IMR-90 (cell line): ENCODE measurements at regions not wholly inside any gene's neighbourhood (a gene's known extent, or its start where the extent isn't known, plus 50 kb on each side); places are given as distances from the start of the nearest gene placed in this dataset.
A peak's percentile ranks its signal among the peaks of the same experiment; 100 is the strongest.

Source experiments
- ATAC-seq: fragments of 200-7000 bp; cut with Tn5 transposase; 2 replicates; pipeline ENCODE4 v1.9.1; 2020; ENCODE audit warnings: low read depth, mild to moderate bottlenecking, moderate library complexity
- BruUV-seq: library from RNA; stranded (reverse); fragments of 400-500 nt; replicated peaks from 2 replicates; lab custom pipeline; 2021; lab: Mats Ljungman, UMichigan
- CTCF ChIA-PET: fragments of 300-600 bp; formaldehyde crosslinking; extraction: SDS; loops from one replicate; lab custom pipeline; 2021; ENCODE audit warnings: antibody characterized with exemption; lab: Yijun Ruan, JAX
- POLR2A ChIA-PET: fragments of 300-600 bp; sonication (Branson Sonifier 250); formaldehyde crosslinking; loops from one replicate; lab custom pipeline; 2022; ENCODE audit warnings: antibody characterized with exemption; ENCODE audit not compliant: unreplicated experiment; lab: Charles Lee
- DNase-seq: peaks from one replicate; pipeline ENCODE4 v3.0.0; 2013
- H2AFZ ChIP-seq: replicated peaks from 2 replicates; pipeline ENCODE3; 2013; ENCODE audit warnings: low read length, mild to moderate bottlenecking; ENCODE audit not compliant: poor library complexity
- H2AK5ac ChIP-seq: 2 replicates; pipeline ENCODE4 v1.6.1; 2013; ENCODE audit warnings: low read depth, low read length, inconsistent platforms
- H2AK9ac ChIP-seq: replicated peaks from 2 replicates; pipeline ENCODE3; 2013; ENCODE audit warnings: mild to moderate bottlenecking, low read depth, low read length, moderate library complexity; ENCODE audit not compliant: poor library complexity
- H2BK120ac ChIP-seq: 2 replicates; pipeline ENCODE4 v1.6.1; 2013; ENCODE audit warnings: low read depth, low read length, inconsistent platforms
- H2BK15ac ChIP-seq: 3 replicates; pipeline ENCODE4 v1.6.1; 2013; ENCODE audit warnings: low read depth, low read length, inconsistent platforms
- H2BK20ac ChIP-seq: 2 replicates; pipeline ENCODE4 v1.6.1; 2013; ENCODE audit warnings: low read depth, mild to moderate bottlenecking, inconsistent platforms, low read length, moderate library complexity
- H2BK5ac ChIP-seq: 2 replicates; pipeline ENCODE4 v1.6.1; 2013; ENCODE audit warnings: mild to moderate bottlenecking, low read depth, low read length, inconsistent platforms; ENCODE audit not compliant: poor library complexity, severe bottlenecking
- H3K14ac ChIP-seq: replicated peaks from 2 replicates; pipeline ENCODE4 v1.6.1; 2013; ENCODE audit warnings: low read depth, low read length, inconsistent platforms
- H3K18ac ChIP-seq: 2 replicates; pipeline ENCODE4 v1.6.1; 2013; ENCODE audit warnings: low read depth, low read length, control low read depth
- H3K23ac ChIP-seq: 2 replicates; pipeline ENCODE4 v1.6.1; 2013; ENCODE audit warnings: low read depth, low read length, inconsistent platforms
- H3K27ac ChIP-seq: 2 replicates; pipeline ENCODE4 v1.5.1; 2013; ENCODE audit warnings: mild to moderate bottlenecking, control low read depth, low read length; ENCODE audit not compliant: insufficient read depth
- H3K27me3 ChIP-seq: 2 replicates; pipeline ENCODE4 v1.6.1; 2013; ENCODE audit warnings: low read length; ENCODE audit not compliant: control insufficient read depth, insufficient read depth
- H3K36me3 ChIP-seq: 2 replicates; pipeline ENCODE4 v1.6.1; 2013; ENCODE audit warnings: low read length, mixed read lengths; ENCODE audit not compliant: control insufficient read depth, insufficient read depth
- H3K4ac ChIP-seq: 2 replicates; pipeline ENCODE4 v1.6.1; 2013; ENCODE audit warnings: low read depth, low read length, inconsistent platforms
- H3K4me1 ChIP-seq: 2 replicates; pipeline ENCODE4 v1.6.1; 2013; ENCODE audit warnings: low read length, mixed read lengths; ENCODE audit not compliant: control insufficient read depth, insufficient read depth
- H3K4me2 ChIP-seq: 2 replicates; pipeline ENCODE4 v1.6.1; 2013; ENCODE audit warnings: low read depth, mild to moderate bottlenecking, control low read depth, low read length, moderate library complexity
- H3K4me3 ChIP-seq: 2 replicates; pipeline ENCODE4 v1.5.1; 2013; ENCODE audit warnings: low read depth, mild to moderate bottlenecking, control low read depth, low read length, moderate library complexity; ENCODE audit not compliant: insufficient read depth
- H3K56ac ChIP-seq: 2 replicates; pipeline ENCODE4 v1.6.1; 2013; ENCODE audit warnings: low read length, inconsistent platforms; ENCODE audit not compliant: insufficient read depth; ENCODE audit errors: extremely low read depth
- H3K79me1 ChIP-seq, 2 experiments: 2 replicates each; pipeline ENCODE4 v1.6.1; 2013; ENCODE audit warnings: low read length in 2 of 2, inconsistent platforms in 1 of 2, low read depth in 1 of 2
- H3K9ac ChIP-seq: 2 replicates; pipeline ENCODE4 v1.6.1; 2013; ENCODE audit warnings: low read depth, low read length, control low read depth
- H3K9me1 ChIP-seq: 2 replicates; pipeline ENCODE4 v1.6.1; 2013; ENCODE audit warnings: low read length, inconsistent platforms; ENCODE audit not compliant: insufficient read depth
- H3K9me3 ChIP-seq: 2 replicates; pipeline ENCODE4 v1.6.1; 2013; ENCODE audit warnings: low read length; ENCODE audit not compliant: control insufficient read depth, insufficient read depth
- H4K20me1 ChIP-seq: 2 replicates; pipeline ENCODE4 v1.6.1; 2013; ENCODE audit warnings: low read length, inconsistent platforms; ENCODE audit not compliant: insufficient read depth
- H4K5ac ChIP-seq: 2 replicates; pipeline ENCODE4 v1.6.1; 2013; ENCODE audit warnings: mild to moderate bottlenecking, low read depth, low read length, control low read depth
- H4K8ac ChIP-seq, 2 experiments: 2 replicates each; pipeline ENCODE4 v1.6.1; 2013; ENCODE audit warnings: low read depth in 2 of 2, low read length in 2 of 2, control low read depth in 1 of 2, inconsistent platforms in 1 of 2
- H4K91ac ChIP-seq: 2 replicates; pipeline ENCODE4 v1.6.1; 2013; ENCODE audit warnings: low read depth, low read length, inconsistent platforms; ENCODE audit not compliant: insufficient read depth
- CEBPB ChIP-seq: IDR thresholded peaks from 2 replicates; pipeline ENCODE4 v1.6.1; 2012; ENCODE audit warnings: low read depth, low read length, improper control_type of control experiment
- FOS ChIP-seq: fragments of 150-350 bp; IDR thresholded peaks from 2 replicates; pipeline ENCODE4 v1.6.1; 2016; ENCODE audit warnings: low read depth, low read length
- MXI1 ChIP-seq: IDR thresholded peaks from 2 replicates; pipeline ENCODE4 v1.6.1; 2012; ENCODE audit warnings: low read depth, mild to moderate bottlenecking, low read length, moderate library complexity, borderline replicate concordance
- POLR2A ChIP-seq: IDR thresholded peaks from 2 replicates; pipeline ENCODE4 v1.6.1; 2012; ENCODE audit warnings: mild to moderate bottlenecking, low read depth, low read length
- RAD21 ChIP-seq: IDR thresholded peaks from 2 replicates; pipeline ENCODE4 v1.6.1; 2012; ENCODE audit warnings: low read length, improper control_type of control experiment
- RFX5 ChIP-seq: IDR thresholded peaks from 2 replicates; pipeline ENCODE4 v1.8.0; 2012; ENCODE audit warnings: low read depth, mild to moderate bottlenecking, low read length, moderate library complexity
- WGBS, 2 experiments: methylation state at CpG; one replicate each; pipeline versions ENCODE4 v1.1.5 to v1.1.7; 2013; ENCODE audit warnings: missing lambda C conversion rate in 2 of 2; ENCODE audit not compliant: insufficient read length in 1 of 2; ENCODE audit errors: extremely low coverage in 2 of 2; 5-methylcytosine and 5-hydroxymethylcytosine counted together
- dilution Hi-C: fragments of 300-500 bp; cut with HindIII; formaldehyde crosslinking; loops from one replicate; pipeline ENCODE4 v1.14.3; 2018; ENCODE audit warnings: low sequenced_read_pairs; ENCODE audit not compliant: unreplicated experiment
- in situ Hi-C: fragments of 300-500 bp; cut with MboI; formaldehyde crosslinking; loops from 3 replicates; pipeline ENCODE4 v1.14.3; 2019; ENCODE audit warnings: low sequenced_read_pairs, inconsistent platforms, mixed read lengths
- intact Hi-C: fragments of 100-400 bp; cut with micrococcal nuclease; formaldehyde crosslinking; loops from 2 replicates; pipeline ENCODE4 v1.10.0; 2022
- TF ChIP-seq, protein P1 (sequence below): fragments of 150-350 bp; IDR thresholded peaks from 2 replicates; pipeline ENCODE4 v1.6.1; 2017; ENCODE audit warnings: mild to moderate bottlenecking, antibody characterized with exemption, low read length, low read depth

DNA sequence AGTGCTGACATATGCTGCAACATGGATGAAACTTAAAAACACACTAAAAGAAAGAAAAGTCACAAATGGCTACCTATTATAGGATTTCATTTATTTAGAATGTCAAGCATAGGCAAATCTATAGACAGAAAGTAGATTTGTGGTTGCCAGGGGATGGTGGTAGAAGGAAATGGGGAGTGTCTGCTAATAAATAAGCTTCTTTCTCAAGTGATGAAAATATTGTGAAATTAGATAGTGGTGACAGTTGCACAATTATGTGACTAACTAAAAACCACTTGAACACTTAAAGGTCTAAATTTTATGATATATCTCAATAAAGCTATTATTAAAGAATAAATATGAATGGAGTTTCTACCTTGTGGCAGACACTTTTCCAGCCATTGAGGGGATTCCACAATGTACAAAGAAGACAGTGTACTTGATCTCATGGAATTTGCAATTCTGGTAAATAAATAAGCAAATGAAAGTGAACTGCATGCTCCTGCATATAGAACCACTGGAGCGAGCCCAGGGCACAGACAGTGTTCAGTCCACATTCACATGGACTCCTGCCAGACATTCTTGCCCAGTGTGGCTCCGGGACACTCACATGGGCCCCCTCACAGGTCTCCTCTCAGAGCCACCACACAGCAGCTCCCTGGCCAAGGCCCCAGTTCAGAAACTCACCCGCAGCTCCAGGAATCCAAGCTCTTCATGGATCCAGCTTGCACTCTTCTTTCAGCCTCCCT lies 107.1 kb upstream of the ARID2 start:
- Histone ChIP-seq H3K56ac (no peak overlapping the region), H3K9me3 (0 out of 2 replicates have a peak, but pooled peaks cover 2% of the 10 kb centered on the region), H3K36me3 (no peaks in the 10 kb centered on the region), H2BK15ac (no peak overlapping the region), H3K9me1 (no peaks in the 10 kb centered on the region), H3K4me2 (no peak overlapping the region), H2BK20ac (no peak overlapping the region), H3K4ac (no peak overlapping the region), H3K79me1 (no peaks in the 10 kb centered on the region), H4K20me1 (no peaks in the 10 kb centered on the region), H2AK5ac (no peak overlapping the region), H3K4me3 (no peak overlapping the region), H2BK5ac (no peak overlapping the region), H4K91ac (no peak overlapping the region), H3K18ac (no peak overlapping the region), H3K4me1 (no peaks in the 10 kb centered on the region), H3K9ac (no peak overlapping the region), H2AK9ac (no peak overlapping the region), H3K23ac (no peak overlapping the region), H2BK120ac (no peak overlapping the region), H4K8ac (no peak overlapping the region), H4K5ac (no peak overlapping the region), H3K27me3 (peaks cover 4% of the 10 kb centered on the region; the same call in 1 of the 2 replicates), H3K14ac (no peak overlapping the region), H2AFZ (no peak overlapping the region), H3K27ac (no peak overlapping the region)
- intact Hi-C loops = no loop called here
- dilution Hi-C loops = no loop called here
- no peak for DNase-seq
- CTCF ChIA-PET = no interaction called here
- TF ChIP-seq CEBPB = 0 out of 2 replicates have a peak, but pooled peaks have one; percentile 22
- TF ChIP-seq, protein P1, sequence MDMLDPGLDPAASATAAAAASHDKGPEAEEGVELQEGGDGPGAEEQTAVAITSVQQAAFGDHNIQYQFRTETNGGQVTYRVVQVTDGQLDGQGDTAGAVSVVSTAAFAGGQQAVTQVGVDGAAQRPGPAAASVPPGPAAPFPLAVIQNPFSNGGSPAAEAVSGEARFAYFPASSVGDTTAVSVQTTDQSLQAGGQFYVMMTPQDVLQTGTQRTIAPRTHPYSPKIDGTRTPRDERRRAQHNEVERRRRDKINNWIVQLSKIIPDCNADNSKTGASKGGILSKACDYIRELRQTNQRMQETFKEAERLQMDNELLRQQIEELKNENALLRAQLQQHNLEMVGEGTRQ = no peak
- TF ChIP-seq RFX5 = no peak
- TF ChIP-seq FOS = no peak
- no peak for TF ChIP-seq MXI1
- no peak for TF ChIP-seq RAD21
- no peak for TF ChIP-seq POLR2A
- POLR2A ChIA-PET = no interaction called here
- no peak for ATAC-seq
- BruUV-seq = no TSS peak
- in situ Hi-C loops = no loop called here
- WGBS, 2 experiments = 38% methylated on average over 1 of the region's 3 CpGs; no CpG with 5 or more reads in 1 of the 2 experiments
